OCI-LY1 (cell line): ENCODE measurements at regions not wholly inside any gene's neighbourhood (a gene's known extent, or its start where the extent isn't known, plus 50 kb on each side); places are given as distances from the start of the nearest gene placed in this dataset.

Experiments used
- CTCF ChIP-seq: fragments of 200-600 bp; sonication (generic), shearing (Covaris generic); IDR thresholded peaks from 2 replicates; pipeline ENCODE4 v1.5.1; 2017; ENCODE audit warnings: mild to moderate bottlenecking, antibody characterized with exemption, low read length, moderate library complexity, mixed read lengths
- EZH2 ChIP-seq: fragments of 200-600 bp; sonication (generic), shearing (Covaris generic); IDR thresholded peaks from 2 replicates; pipeline ENCODE4 v1.8.0; 2017; ENCODE audit warnings: borderline replicate concordance, mixed run types, mild to moderate bottlenecking, antibody characterized with exemption, low read length, moderate library complexity, mixed read lengths

GRCh38 chr5:148730942-148731898 lies 76.9 kb upstream of the HTR4 start:
- TF ChIP-seq CTCF (peak; percentile 98), EZH2 (no peak)
